Esophagus muscularis mucosa (tissue), 4 donors: ENCODE measurements at regions not wholly inside any gene's neighbourhood (a gene's known extent, or its start where the extent isn't known, plus 50 kb on each side); places are given as distances from the start of the nearest gene placed in this dataset.
"Not testable (repeated sequence)": the region's sequence is repeated elsewhere in the genome, so short reads cannot be mapped to it uniquely, and the experiment has no call there.

Experiments used
- EP300 ChIP-seq: sonication (generic); formaldehyde crosslinking; IDR thresholded peaks from one replicate; pipeline ENCODE4 v1.6.1; 2017; ENCODE audit warnings: antibody characterized with exemption
- POLR2A ChIP-seq: fragments of 450-650 bp; IDR thresholded peaks from one replicate; pipeline ENCODE4 v1.6.1; 2017; ENCODE audit warnings: antibody characterized with exemption, moderate library complexity, mild to moderate bottlenecking, low read depth
- POLR2AphosphoS5 ChIP-seq, 2 donors: sonication (generic); formaldehyde crosslinking; IDR thresholded peaks; one replicate each; pipeline ENCODE4 v1.6.1; 2017; ENCODE audit warnings: antibody characterized with exemption in 2 of 2
- TF ChIP-seq, protein P1 (sequence below), 3 experiments: fragments of 200-600 bp in 2 of 3; fragments of 450-650 bp in 1 of 3; sonication (generic) in 2 of 3; IDR thresholded peaks; one replicate each; pipeline ENCODE4 v1.5.1; 2017 to 2019; ENCODE audit warnings: antibody characterized with exemption in 3 of 3, mild to moderate bottlenecking in 2 of 3, moderate library complexity in 1 of 3

DNA sequence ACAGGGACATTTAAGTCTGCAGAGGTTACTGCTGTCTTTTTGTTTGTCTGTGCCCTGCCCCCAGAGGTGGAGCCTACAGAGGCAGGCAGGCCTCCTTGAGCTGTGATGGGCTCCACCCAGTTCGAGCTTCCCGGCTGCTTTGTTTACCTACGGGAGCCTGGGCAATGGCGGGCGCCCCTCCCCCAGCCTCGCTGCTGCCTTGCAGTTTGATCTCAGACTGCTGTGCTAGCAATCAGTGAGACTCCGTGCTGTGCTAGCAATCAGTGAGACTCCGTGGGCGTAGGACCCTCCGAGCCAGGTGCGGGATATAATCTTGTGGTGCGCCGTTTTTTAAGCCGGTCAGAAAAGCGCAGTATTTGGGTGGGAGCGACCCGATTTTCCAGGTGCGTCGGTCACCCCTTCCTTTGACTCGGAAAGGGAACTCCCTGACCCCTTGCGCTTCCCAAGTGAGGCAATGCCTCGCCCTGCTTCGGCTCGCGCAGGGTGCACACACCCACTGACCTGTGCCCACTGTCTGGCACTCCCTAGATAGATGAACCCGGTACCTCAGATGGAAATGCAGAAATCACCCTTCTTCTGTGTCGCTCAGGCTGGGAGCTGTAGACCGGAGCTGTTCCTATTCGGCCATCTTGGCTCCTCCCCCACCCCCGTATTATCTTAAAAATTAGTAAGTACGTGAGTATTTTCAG is 81.0 kb upstream of the NOVA1 start:
- TF ChIP-seq, protein P1, sequence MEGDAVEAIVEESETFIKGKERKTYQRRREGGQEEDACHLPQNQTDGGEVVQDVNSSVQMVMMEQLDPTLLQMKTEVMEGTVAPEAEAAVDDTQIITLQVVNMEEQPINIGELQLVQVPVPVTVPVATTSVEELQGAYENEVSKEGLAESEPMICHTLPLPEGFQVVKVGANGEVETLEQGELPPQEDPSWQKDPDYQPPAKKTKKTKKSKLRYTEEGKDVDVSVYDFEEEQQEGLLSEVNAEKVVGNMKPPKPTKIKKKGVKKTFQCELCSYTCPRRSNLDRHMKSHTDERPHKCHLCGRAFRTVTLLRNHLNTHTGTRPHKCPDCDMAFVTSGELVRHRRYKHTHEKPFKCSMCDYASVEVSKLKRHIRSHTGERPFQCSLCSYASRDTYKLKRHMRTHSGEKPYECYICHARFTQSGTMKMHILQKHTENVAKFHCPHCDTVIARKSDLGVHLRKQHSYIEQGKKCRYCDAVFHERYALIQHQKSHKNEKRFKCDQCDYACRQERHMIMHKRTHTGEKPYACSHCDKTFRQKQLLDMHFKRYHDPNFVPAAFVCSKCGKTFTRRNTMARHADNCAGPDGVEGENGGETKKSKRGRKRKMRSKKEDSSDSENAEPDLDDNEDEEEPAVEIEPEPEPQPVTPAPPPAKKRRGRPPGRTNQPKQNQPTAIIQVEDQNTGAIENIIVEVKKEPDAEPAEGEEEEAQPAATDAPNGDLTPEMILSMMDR (IDR thresholded peaks at IDR 0.05): not testable (repeated sequence)
- TF ChIP-seq POLR2A; POLR2AphosphoS5 (IDR thresholded peaks at IDR 0.05); EP300: not testable (repeated sequence)
